Activated CD8-positive, alpha-beta T cell treated with anti-CD3 and anti-CD28 coated beads for 36 hours (primary cell): ENCODE measurements at regions not wholly inside any gene's neighbourhood (a gene's known extent, or its start where the extent isn't known, plus 50 kb on each side); places are given as distances from the start of the nearest gene placed in this dataset.
"Not testable (repeated sequence)": the region's sequence is repeated elsewhere in the genome, so short reads cannot be mapped to it uniquely, and the experiment has no call there.

ENCODE experiments used
- ATAC-seq: fragments of 200-7000 bp; cut with Tn5 transposase; one replicate; pipeline ENCODE4 v1.10.0; 2021; ENCODE audit warnings: mild to moderate bottlenecking, moderate library complexity
- CTCF ChIA-PET: fragments of 350-600 bp; sonication (Branson Sonifier 250); formaldehyde crosslinking; loops from one replicate; lab custom pipeline; 2021; ENCODE audit warnings: antibody characterized with exemption; lab: Charles Lee
- POLR2A ChIA-PET: fragments of 350-600 bp; sonication (Branson Sonifier 250); formaldehyde crosslinking; loops from one replicate; lab custom pipeline; 2021; ENCODE audit warnings: antibody characterized with exemption; lab: Charles Lee
- DNase-seq: peaks from one replicate; pipeline ENCODE4 v3.0.0-alpha.2; 2020
- H3K27ac Mint-ChIP-seq: one replicate; pipeline ENCODE4 v1.8.0; 2021; ENCODE audit warnings: mild to moderate bottlenecking, mixed read lengths
- H3K27me3 Mint-ChIP-seq: one replicate; pipeline ENCODE4 v1.8.0; 2021; ENCODE audit warnings: mixed read lengths
- H3K36me3 Mint-ChIP-seq: one replicate; pipeline ENCODE4 v1.8.0; 2021; ENCODE audit warnings: low read depth, mixed read lengths
- H3K4me1 Mint-ChIP-seq: one replicate; pipeline ENCODE4 v1.8.0; 2021; ENCODE audit warnings: low read depth, mixed read lengths
- H3K4me3 Mint-ChIP-seq: one replicate; pipeline ENCODE4 v1.8.0; 2021; ENCODE audit warnings: mild to moderate bottlenecking, moderate library complexity, mixed read lengths
- H3K9me3 Mint-ChIP-seq: one replicate; pipeline ENCODE4 v1.8.0; 2021; ENCODE audit warnings: mixed read lengths
- CTCF ChIP-seq: fragments of 200-600 bp; IDR thresholded peaks from one replicate; pipeline ENCODE4 v1.8.0; 2022; ENCODE audit warnings: antibody characterized with exemption, mild to moderate bottlenecking
- intact Hi-C: fragments of 100-400 bp; cut with micrococcal nuclease; formaldehyde crosslinking; loops from one replicate; pipeline ENCODE4 v1.10.0; 2022

- Mint-ChIP-seq H3K4me1 (no peaks in the 10 kb centered on the region), H3K4me3 (no peak overlapping the region), H3K27me3 (no peaks in the 10 kb centered on the region), H3K9me3 (no peaks in the 10 kb centered on the region), H3K27ac (no peak overlapping the region), H3K36me3 (no peaks in the 10 kb centered on the region)
- TF ChIP-seq CTCF: no peak
- ChIA-PET CTCF (no interaction called here), POLR2A (no interaction called here)
- DNase-seq (no peak), ATAC-seq (no peak)
- intact Hi-C loops: no loop called here
Observed at GRCh38 chr2:35962585-35963146, 392.9 kb upstream of the CRIM1 start.

GRCh38 chr2:35960596-35960995, 395.0 kb upstream of the CRIM1 start:
- intact Hi-C loops: no loop called here
- no peak for TF ChIP-seq CTCF
- no peaks in the 10 kb centered on the region for H3K9me3 Mint-ChIP-seq
- H3K4me3 Mint-ChIP-seq: no peak overlapping the region
- no peaks in the 10 kb centered on the region for H3K36me3 Mint-ChIP-seq
- DNase-seq (no peak), ATAC-seq (no peak)
- POLR2A ChIA-PET: no interaction called here
- CTCF ChIA-PET: interaction anchor here (0.6 to 2.8 kb wide), 2 partner anchors 12 to 90 kb away, joined by 3 to 11 read pairs; no protein-coding TSS in a partner anchor
- no peaks in the 10 kb centered on the region for H3K4me1 Mint-ChIP-seq
- no peak overlapping the region for H3K27ac Mint-ChIP-seq
- H3K27me3 Mint-ChIP-seq: no peaks in the 10 kb centered on the region

GRCh38 chr2:35957053-35957452, 398.5 kb upstream of the CRIM1 start:
- DNase-seq, intact Hi-C loops, H3K4me1 Mint-ChIP-seq, ATAC-seq, H3K4me3 Mint-ChIP-seq, H3K9me3 Mint-ChIP-seq, POLR2A ChIA-PET, H3K36me3 Mint-ChIP-seq, H3K27ac Mint-ChIP-seq, H3K27me3 Mint-ChIP-seq, CTCF ChIA-PET: not testable (repeated sequence)

- DNase-seq (no peak), ATAC-seq (no peak)
- H3K9me3 Mint-ChIP-seq: no peaks in the 10 kb centered on the region
- no peak overlapping the region for H3K27ac Mint-ChIP-seq
- ChIA-PET POLR2A (no interaction called here), CTCF (no interaction called here)
- H3K27me3 Mint-ChIP-seq: peaks cover 8% of the 10 kb centered on the region
- no peaks in the 10 kb centered on the region for H3K36me3 Mint-ChIP-seq
- intact Hi-C loops: no loop called here
- no peak for TF ChIP-seq CTCF
- no peak overlapping the region for H3K4me3 Mint-ChIP-seq
- H3K4me1 Mint-ChIP-seq: no peaks in the 10 kb centered on the region
Observed at GRCh38 chr2:35946478-35946877, 409.1 kb upstream of the CRIM1 start.

GRCh38 chr2:35938838-35939237, 416.7 kb upstream of the CRIM1 start:
- Mint-ChIP-seq H3K4me3 (no peak overlapping the region), H3K27ac (no peak overlapping the region), H3K36me3 (no peaks in the 10 kb centered on the region), H3K9me3 (no peaks in the 10 kb centered on the region), H3K27me3 (peaks cover 7% of the 10 kb centered on the region), H3K4me1 (no peaks in the 10 kb centered on the region)
- DNase-seq (no peak), ATAC-seq (no peak)
- ChIA-PET CTCF (no interaction called here), POLR2A (no interaction called here)
- no peak for TF ChIP-seq CTCF
- intact Hi-C loops: no loop called here

- Mint-ChIP-seq H3K9me3 (no peaks in the 10 kb centered on the region), H3K27ac (no peak overlapping the region), H3K4me3 (no peak overlapping the region), H3K27me3 (peaks cover 6% of the 10 kb centered on the region), H3K4me1 (no peaks in the 10 kb centered on the region), H3K36me3 (no peaks in the 10 kb centered on the region)
- no peak for TF ChIP-seq CTCF
- intact Hi-C loops: no loop called here
- ATAC-seq: no peak
- no peak for DNase-seq
- POLR2A ChIA-PET: no interaction called here
- CTCF ChIA-PET: no interaction called here
Observed at GRCh38 chr2:35933031-35933430, 422.5 kb upstream of the CRIM1 start.
